Neural cell (in vitro differentiated cells): ENCODE measurements at regions not wholly inside any gene's neighbourhood (a gene's known extent, or its start where the extent isn't known, plus 50 kb on each side); places are given as distances from the start of the nearest gene placed in this dataset.

Source experiments
- H2AFZ ChIP-seq: fragments of 200-600, 300-800 bp; sonication (generic), shearing (Covaris generic); 2 replicates; pipeline ENCODE4 v1.6.0; 2014; ENCODE audit warnings: low read depth, mild to moderate bottlenecking, antibody characterized with exemption, low read length, moderate library complexity
- H3F3A ChIP-seq: fragments of 200-600 bp; shearing (Covaris generic); 2 replicates; pipeline ENCODE4 v1.6.1; 2016; ENCODE audit warnings: mild to moderate bottlenecking, moderate library complexity, mixed read lengths, antibody characterized with exemption, low read length; ENCODE audit not compliant: insufficient read depth, poor library complexity, severe bottlenecking
- H3K27ac ChIP-seq: fragments of 200-600, 300-800 bp; sonication (generic), shearing (Covaris generic); 2 replicates; pipeline ENCODE4 v1.5.1; 2014; ENCODE audit warnings: mild to moderate bottlenecking, low read length, moderate library complexity
- H3K27me3 ChIP-seq: fragments of 300-800, 200-600 bp; sonication (generic), shearing (Covaris generic); 2 replicates; pipeline ENCODE4 v1.6.0; 2014; ENCODE audit warnings: mild to moderate bottlenecking, low read depth, low read length, moderate library complexity; ENCODE audit not compliant: insufficient read depth
- H3K36me3 ChIP-seq: fragments of 300-800, 200-600 bp; sonication (generic), shearing (Covaris generic); 2 replicates; pipeline ENCODE4 v1.5.1; 2014; ENCODE audit warnings: mild to moderate bottlenecking, antibody characterized with exemption, low read length, moderate library complexity; ENCODE audit not compliant: insufficient read depth
- H3K4me2 ChIP-seq: fragments of 300-800, 200-600 bp; sonication (generic), shearing (Covaris generic); 2 replicates; pipeline ENCODE4 v1.6.0; 2014; ENCODE audit warnings: mild to moderate bottlenecking, low read length
- H3K4me3 ChIP-seq: fragments of 300-800, 200-600 bp; sonication (generic), shearing (Covaris generic); 2 replicates; pipeline ENCODE4 v1.5.1; 2014; ENCODE audit warnings: mild to moderate bottlenecking, low read length, moderate library complexity
- H3K79me2 ChIP-seq: fragments of 200-600 bp; shearing (Covaris generic); replicated peaks from 2 replicates; pipeline ENCODE4 v1.6.0; 2014; ENCODE audit warnings: mild to moderate bottlenecking, low read length, moderate library complexity; ENCODE audit not compliant: insufficient read depth
- H3K9ac ChIP-seq: fragments of 300-800, 200-600 bp; sonication (generic), shearing (Covaris generic); 2 replicates; pipeline ENCODE4 v1.6.1; 2016; ENCODE audit warnings: mild to moderate bottlenecking, low read length, mixed read lengths
- H3K9me2 ChIP-seq: fragments of 200-600 bp; shearing (Covaris generic); 2 replicates; pipeline ENCODE4 v1.6.1; 2016; ENCODE audit warnings: mild to moderate bottlenecking, low read length, mixed read lengths; ENCODE audit not compliant: insufficient read depth
- H3K9me3 ChIP-seq: fragments of 200-600, 300-800 bp; sonication (generic), shearing (Covaris generic); 2 replicates; pipeline ENCODE4 v1.6.1; 2016; ENCODE audit warnings: mild to moderate bottlenecking, mixed run types, low read length, moderate library complexity, mixed read lengths
- H4K20me1 ChIP-seq: fragments of 200-600 bp; shearing (Covaris generic); 2 replicates; pipeline ENCODE4 v1.6.1; 2016; ENCODE audit warnings: mild to moderate bottlenecking, mixed run types; ENCODE audit not compliant: insufficient read depth
- CTCF ChIP-seq: fragments of 450-650 bp; IDR thresholded peaks from 2 replicates; pipeline ENCODE4 v1.5.1; 2014; ENCODE audit warnings: antibody characterized with exemption, mild to moderate bottlenecking, moderate library complexity; ENCODE audit not compliant: poor library complexity, severe bottlenecking
- EP300 ChIP-seq: fragments of 450-650 bp; conservative IDR thresholded peaks from 2 replicates; pipeline ENCODE4 v1.6.1; 2014; ENCODE audit warnings: antibody characterized with exemption, mild to moderate bottlenecking, moderate library complexity; ENCODE audit not compliant: poor library complexity, severe bottlenecking
- EZH2 ChIP-seq: fragments of 200-600, 300-800 bp; shearing (Covaris generic), sonication (generic); IDR thresholded peaks from 2 replicates; pipeline ENCODE4 v1.6.1; 2014; ENCODE audit warnings: antibody characterized with exemption, low read length, borderline replicate concordance, mild to moderate bottlenecking; ENCODE audit not compliant: insufficient read depth, poor library complexity, severe bottlenecking
- MXI1 ChIP-seq: fragments of 450-650 bp; conservative IDR thresholded peaks from 2 replicates; pipeline ENCODE4 v1.6.1; 2014; ENCODE audit warnings: antibody characterized with exemption, mild to moderate bottlenecking; ENCODE audit not compliant: poor library complexity, severe bottlenecking
- POLR2AphosphoS5 ChIP-seq: IDR thresholded peaks from 2 replicates; pipeline ENCODE4 v1.6.1; 2012
- RAD21 ChIP-seq: fragments of 450-650 bp; conservative IDR thresholded peaks from 2 replicates; pipeline ENCODE4 v1.6.1; 2014; ENCODE audit warnings: antibody characterized with exemption, mild to moderate bottlenecking, moderate library complexity
- REST ChIP-seq: IDR thresholded peaks from 2 replicates; pipeline ENCODE4 v1.6.1; 2012; ENCODE audit warnings: borderline replicate concordance
- SMC3 ChIP-seq: fragments of 450-650 bp; conservative IDR thresholded peaks from 2 replicates; pipeline ENCODE4 v1.6.1; 2014; ENCODE audit warnings: antibody characterized with exemption, mild to moderate bottlenecking, moderate library complexity; ENCODE audit not compliant: poor library complexity
- TAF1 ChIP-seq: IDR thresholded peaks from 2 replicates; pipeline ENCODE4 v1.6.1; 2012; ENCODE audit warnings: low read depth

DNA sequence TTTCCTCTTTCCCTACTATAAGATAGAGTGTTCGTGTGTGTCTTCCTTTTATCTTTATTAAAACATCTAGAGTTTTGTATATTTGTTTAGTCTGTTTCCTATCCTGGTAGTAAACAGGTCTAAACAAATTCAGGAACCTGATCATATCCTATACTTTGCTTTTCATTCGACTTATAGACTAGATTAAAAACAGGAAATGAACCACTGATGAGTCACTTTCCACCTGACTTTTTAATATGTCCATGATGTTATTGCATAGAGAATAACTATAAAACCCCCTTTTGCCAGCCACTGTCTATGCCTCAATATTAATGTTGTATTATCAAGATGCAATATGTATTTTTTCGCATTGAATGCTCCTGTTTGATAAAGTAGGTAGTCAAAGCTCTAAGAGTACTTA is 1794.0 kb downstream of the STIM2 start:
- Histone ChIP-seq H3K4me2 (no peak overlapping the region), H3F3A (no peaks in the 10 kb centered on the region), H3K4me3 (no peak overlapping the region), H2AFZ (no peak overlapping the region), H3K27ac (no peak overlapping the region), H3K9me3 (no peaks in the 10 kb centered on the region), H3K79me2 (no peaks in the 10 kb centered on the region), H3K9me2 (no peaks in the 10 kb centered on the region), H3K36me3 (no peaks in the 10 kb centered on the region), H3K27me3 (no peaks in the 10 kb centered on the region), H4K20me1 (no peaks in the 10 kb centered on the region), H3K9ac (no peak overlapping the region)
- TF ChIP-seq RAD21 = no peak
- TF ChIP-seq MXI1 = no peak
- no peak for TF ChIP-seq EP300
- no peak for TF ChIP-seq POLR2AphosphoS5
- TF ChIP-seq SMC3 = no peak
- TF ChIP-seq CTCF = no peak
- no peak for TF ChIP-seq TAF1
- no peak for TF ChIP-seq EZH2
- TF ChIP-seq REST = no peak

DNA sequence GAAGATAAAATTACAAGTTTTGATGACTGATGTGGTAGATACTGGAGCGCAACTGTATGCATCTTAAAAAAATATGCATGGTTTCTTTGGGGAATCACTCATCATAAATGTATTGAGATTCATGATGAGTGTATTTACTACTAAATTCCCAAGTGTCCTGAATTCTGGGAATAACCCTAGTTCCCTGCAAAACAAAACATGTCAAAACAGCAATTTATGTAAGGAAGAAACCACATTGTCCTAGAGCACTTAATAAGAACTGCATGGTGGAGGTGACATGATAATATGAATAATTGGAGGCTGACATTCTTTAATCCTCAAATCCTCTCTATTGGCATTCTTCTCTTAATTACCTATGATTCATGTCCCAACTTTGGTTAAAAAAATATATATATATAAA is 1804.7 kb downstream of the STIM2 start:
- no peak overlapping the region for H3K4me2 ChIP-seq

More for the DNA sequence above, 1804.7 kb downstream of the STIM2 start:
- Histone ChIP-seq H2AFZ (no peak overlapping the region), H3K36me3 (no peaks in the 10 kb centered on the region), H3K9ac (no peak overlapping the region), H3K27ac (no peak overlapping the region), H3F3A (no peaks in the 10 kb centered on the region), H3K27me3 (no peaks in the 10 kb centered on the region), H4K20me1 (no peaks in the 10 kb centered on the region), H3K79me2 (no peaks in the 10 kb centered on the region), H3K9me2 (no peaks in the 10 kb centered on the region), H3K9me3 (no peaks in the 10 kb centered on the region), H3K4me3 (no peak overlapping the region)
- TF ChIP-seq POLR2AphosphoS5 (no peak), MXI1 (no peak), EP300 (no peak), REST (no peak), TAF1 (no peak), EZH2 (no peak), CTCF (no peak), RAD21 (no peak)
